ENCODE measurements at regions not wholly inside any gene's neighbourhood (a gene's known extent, or its start where the extent isn't known, plus 50 kb on each side); places are given as distances from the start of the nearest gene placed in this dataset.
"Not testable (repeated sequence)": the region's sequence is repeated elsewhere in the genome, so short reads cannot be mapped to it uniquely, and the experiment has no call there.

DNA sequence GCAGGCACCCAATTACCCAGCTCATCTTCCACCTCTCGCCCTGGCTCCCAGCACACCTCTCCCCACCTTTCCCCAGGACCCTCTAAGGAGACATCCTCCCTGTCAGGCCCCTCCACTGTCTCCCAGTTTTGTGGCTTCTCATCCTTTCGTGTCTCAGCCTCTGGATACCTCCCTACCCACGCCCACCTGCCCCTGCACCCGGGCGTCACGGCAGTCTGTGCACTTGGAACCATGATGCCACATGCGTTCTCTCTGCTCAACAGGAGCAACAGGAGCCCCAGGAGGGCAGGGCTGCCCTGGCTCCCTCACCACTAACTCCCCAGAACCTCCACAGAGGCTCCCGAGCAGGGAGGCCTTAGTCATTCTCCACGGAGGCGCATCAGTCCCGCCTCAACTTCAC lies 472.8 kb downstream of the TP53TG3F start:
- not testable (repeated sequence) for H3K79me2 ChIP-seq (ENCODE audit: control insufficient read depth, insufficient read depth, low read length, poor library complexity); H2BK12ac ChIP-seq (ENCODE audit: low read length); H3K4me1 ChIP-seq (ENCODE audit: control insufficient read depth in 1 of 2, insufficient read depth in 2 of 2, low read length in 2 of 2); H4K8ac ChIP-seq (ENCODE audit: low read depth, low read length); H3K27ac ChIP-seq (ENCODE audit: low read depth, low read length); H3K9me3 ChIP-seq (ENCODE audit: insufficient read depth, low read depth, low read length); H3K18ac ChIP-seq (ENCODE audit: low read length); H3K27me3 ChIP-seq (ENCODE audit: insufficient read depth, low read length); H3K36me3 ChIP-seq (ENCODE audit: control insufficient read depth in 1 of 2, insufficient read depth in 2 of 2, low read length in 2 of 2); H3K79me1 ChIP-seq (ENCODE audit: low read length); H3K9ac ChIP-seq (ENCODE audit: low read length); H3K4me3 ChIP-seq (ENCODE audit: low read depth, low read length); DNase-seq; H3K4me2 ChIP-seq (ENCODE audit: low read length); H2BK120ac ChIP-seq (ENCODE audit: insufficient read depth, low read length, poor library complexity); H3K23ac ChIP-seq (ENCODE audit: low read length); H2AK5ac ChIP-seq (ENCODE audit: low read length); H4K91ac ChIP-seq (ENCODE audit: low read depth, low read length); H3K4ac ChIP-seq (ENCODE audit: low read depth, low read length); H3K14ac ChIP-seq (ENCODE audit: low read length); H4K12ac ChIP-seq (ENCODE audit: low read depth, low read length); H2BK5ac ChIP-seq (ENCODE audit: low read depth, low read length, poor library complexity); H2AFZ ChIP-seq (ENCODE audit: insufficient read depth, low read length, poor library complexity)
- no CpG with 5 or more reads among the region's 11 CpGs for WGBS (ENCODE audit: extremely low coverage, insufficient coverage, insufficient read length)

DNA sequence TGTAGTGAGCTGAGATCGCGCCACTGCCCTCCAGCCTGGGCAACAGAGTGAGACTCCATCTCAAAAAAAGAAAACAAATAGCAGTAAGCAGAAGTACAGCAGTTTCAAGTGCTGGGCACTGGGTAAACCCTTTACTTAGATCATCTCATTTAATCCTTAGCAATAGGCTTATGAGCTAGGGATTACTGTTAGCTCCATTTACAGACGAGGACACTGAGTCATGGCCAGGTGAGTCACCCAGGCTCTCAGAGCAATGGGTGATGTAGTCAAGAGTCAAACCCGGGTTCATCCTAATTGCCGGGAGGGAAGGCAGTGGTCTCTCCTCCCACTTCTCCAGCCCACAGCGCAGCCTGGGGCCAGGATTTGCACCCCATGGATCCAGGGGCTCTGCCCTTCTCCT lies 473.6 kb downstream of the TP53TG3F start:
- not testable (repeated sequence) for H3K27me3 ChIP-seq (ENCODE audit: insufficient read depth, low read length); H4K91ac ChIP-seq (ENCODE audit: low read depth, low read length); H3K18ac ChIP-seq (ENCODE audit: low read length); H3K27ac ChIP-seq (ENCODE audit: low read depth, low read length); H3K4me2 ChIP-seq (ENCODE audit: low read length); H3K9me3 ChIP-seq (ENCODE audit: insufficient read depth, low read depth, low read length); H4K8ac ChIP-seq (ENCODE audit: low read depth, low read length); H2BK5ac ChIP-seq (ENCODE audit: low read depth, low read length, poor library complexity); H3K9ac ChIP-seq (ENCODE audit: low read length); H2BK12ac ChIP-seq (ENCODE audit: low read length); DNase-seq; H3K4me3 ChIP-seq (ENCODE audit: low read depth, low read length); H3K4ac ChIP-seq (ENCODE audit: low read depth, low read length); H3K4me1 ChIP-seq (ENCODE audit: control insufficient read depth in 1 of 2, insufficient read depth in 2 of 2, low read length in 2 of 2); H3K14ac ChIP-seq (ENCODE audit: low read length); H2BK120ac ChIP-seq (ENCODE audit: insufficient read depth, low read length, poor library complexity); H2AFZ ChIP-seq (ENCODE audit: insufficient read depth, low read length, poor library complexity); H2AK5ac ChIP-seq (ENCODE audit: low read length); H3K79me1 ChIP-seq (ENCODE audit: low read length); H3K36me3 ChIP-seq (ENCODE audit: control insufficient read depth in 1 of 2, insufficient read depth in 2 of 2, low read length in 2 of 2); H3K79me2 ChIP-seq (ENCODE audit: control insufficient read depth, insufficient read depth, low read length, poor library complexity); H3K23ac ChIP-seq (ENCODE audit: low read length); H4K12ac ChIP-seq (ENCODE audit: low read depth, low read length)
- no CpG with 5 or more reads among the region's 6 CpGs for WGBS (ENCODE audit: extremely low coverage, insufficient coverage, insufficient read length)

DNA sequence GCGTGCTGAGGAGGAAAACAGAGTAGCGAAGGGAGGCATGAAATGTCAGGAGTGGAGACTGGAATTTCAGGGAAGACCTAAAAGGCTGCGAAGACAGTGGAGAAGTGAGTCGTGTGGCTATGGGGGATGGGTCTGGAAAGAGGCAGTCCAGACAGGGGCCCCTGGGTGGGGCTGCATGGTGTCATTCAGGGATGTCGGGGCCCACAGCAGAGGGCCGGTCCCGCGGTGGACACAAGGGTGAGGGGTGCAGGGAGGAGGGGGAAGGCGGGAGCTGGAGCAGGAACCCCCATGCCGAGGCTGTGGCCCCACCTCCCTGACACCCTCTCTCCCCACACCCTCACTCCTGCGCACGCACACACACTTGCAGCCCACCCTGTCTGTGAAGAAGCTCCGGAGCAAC lies 476.4 kb downstream of the TP53TG3F start:
- not testable (repeated sequence) for H4K8ac ChIP-seq (ENCODE audit: low read depth, low read length); H3K23ac ChIP-seq (ENCODE audit: low read length); H3K4me2 ChIP-seq (ENCODE audit: low read length); H2BK120ac ChIP-seq (ENCODE audit: insufficient read depth, low read length, poor library complexity); H3K9ac ChIP-seq (ENCODE audit: low read length); H3K79me1 ChIP-seq (ENCODE audit: low read length); H3K9me3 ChIP-seq (ENCODE audit: insufficient read depth, low read depth, low read length); H3K4ac ChIP-seq (ENCODE audit: low read depth, low read length); H3K36me3 ChIP-seq (ENCODE audit: control insufficient read depth in 1 of 2, insufficient read depth in 2 of 2, low read length in 2 of 2); H2AK5ac ChIP-seq (ENCODE audit: low read length); H4K12ac ChIP-seq (ENCODE audit: low read depth, low read length); H2BK5ac ChIP-seq (ENCODE audit: low read depth, low read length, poor library complexity); H3K27ac ChIP-seq (ENCODE audit: low read depth, low read length); H2BK12ac ChIP-seq (ENCODE audit: low read length); H2AFZ ChIP-seq (ENCODE audit: insufficient read depth, low read length, poor library complexity); H3K79me2 ChIP-seq (ENCODE audit: control insufficient read depth, insufficient read depth, low read length, poor library complexity); H3K4me3 ChIP-seq (ENCODE audit: low read depth, low read length); H4K91ac ChIP-seq (ENCODE audit: low read depth, low read length); H3K14ac ChIP-seq (ENCODE audit: low read length); H3K18ac ChIP-seq (ENCODE audit: low read length); DNase-seq; H3K27me3 ChIP-seq (ENCODE audit: insufficient read depth, low read length); H3K4me1 ChIP-seq (ENCODE audit: control insufficient read depth in 1 of 2, insufficient read depth in 2 of 2, low read length in 2 of 2)
- no CpG with 5 or more reads among the region's 13 CpGs for WGBS (ENCODE audit: extremely low coverage, insufficient coverage, insufficient read length)

DNA sequence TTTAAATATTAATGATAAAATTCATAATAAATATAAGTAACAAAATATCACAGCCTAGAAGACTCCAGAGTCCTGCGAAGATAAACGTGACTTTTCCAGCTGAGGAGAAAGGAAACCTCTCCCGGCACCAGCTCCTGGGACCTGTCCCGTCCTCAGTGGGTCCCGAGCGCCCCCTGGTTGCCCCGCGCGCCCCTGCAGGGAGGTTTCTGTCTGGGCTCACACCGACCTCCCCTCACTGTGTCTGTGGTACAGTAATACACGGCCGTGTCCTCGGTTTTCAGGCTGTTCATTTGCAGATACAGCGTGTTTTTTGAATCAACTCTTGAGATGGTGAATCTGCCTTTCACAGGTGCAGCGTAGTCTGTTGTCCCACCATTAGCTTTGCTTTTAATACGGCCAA lies 478.7 kb downstream of the TP53TG3F start:
- H2BK5ac ChIP-seq (ENCODE audit: low read depth, low read length, poor library complexity); H3K4me2 ChIP-seq (ENCODE audit: low read length); H3K27me3 ChIP-seq (ENCODE audit: insufficient read depth, low read length); H4K91ac ChIP-seq (ENCODE audit: low read depth, low read length); H2BK120ac ChIP-seq (ENCODE audit: insufficient read depth, low read length, poor library complexity); H3K18ac ChIP-seq (ENCODE audit: low read length); H3K27ac ChIP-seq (ENCODE audit: low read depth, low read length); H4K8ac ChIP-seq (ENCODE audit: low read depth, low read length); H3K9me3 ChIP-seq (ENCODE audit: insufficient read depth, low read depth, low read length); H3K9ac ChIP-seq (ENCODE audit: low read length); H2AK5ac ChIP-seq (ENCODE audit: low read length); H3K4ac ChIP-seq (ENCODE audit: low read depth, low read length); H3K4me1 ChIP-seq (ENCODE audit: control insufficient read depth in 1 of 2, insufficient read depth in 2 of 2, low read length in 2 of 2); H3K79me1 ChIP-seq (ENCODE audit: low read length); H3K14ac ChIP-seq (ENCODE audit: low read length); H3K36me3 ChIP-seq (ENCODE audit: control insufficient read depth in 1 of 2, insufficient read depth in 2 of 2, low read length in 2 of 2); DNase-seq; H3K4me3 ChIP-seq (ENCODE audit: low read depth, low read length); H2BK12ac ChIP-seq (ENCODE audit: low read length); H2AFZ ChIP-seq (ENCODE audit: insufficient read depth, low read length, poor library complexity); H3K23ac ChIP-seq (ENCODE audit: low read length); H3K79me2 ChIP-seq (ENCODE audit: control insufficient read depth, insufficient read depth, low read length, poor library complexity); H4K12ac ChIP-seq (ENCODE audit: low read depth, low read length): not testable (repeated sequence)
- no CpG with 5 or more reads among the region's 16 CpGs for WGBS (ENCODE audit: extremely low coverage, insufficient coverage, insufficient read length)

All from trophoblast cell (in vitro differentiated cells and primary cell).